Natural killer cell (primary cell): ENCODE measurements at regions not wholly inside any gene's neighbourhood (a gene's known extent, or its start where the extent isn't known, plus 50 kb on each side); places are given as distances from the start of the nearest gene placed in this dataset.
"Not testable (repeated sequence)": the region's sequence is repeated elsewhere in the genome, so short reads cannot be mapped to it uniquely, and the experiment has no call there.

Experiments used
- ATAC-seq, 3 donors: fragments of 150-1000 bp in 2 of 3; fragments of 200-7000 bp in 1 of 3; cut with Tn5 transposase; 1 replicate in 1 of 3; 2 replicates in 2 of 3; pipeline ENCODE4 v1.10.0; 2021; ENCODE audit warnings: mild to moderate bottlenecking in 2 of 3, moderate library complexity in 2 of 3
- DNase-seq, 2 donors: peaks; one replicate each; pipeline versions ENCODE4 v3.0.0 to v3.0.0-alpha.2; 2013 to 2021; ENCODE audit warnings: mixed read lengths in 1 of 2
- H3K27ac ChIP-seq: one replicate; pipeline ENCODE4 v1.5.1; 2013; ENCODE audit warnings: mild to moderate bottlenecking, low read length
- H3K27me3 ChIP-seq: one replicate; pipeline ENCODE4 v1.6.1; 2013; ENCODE audit warnings: low read length; ENCODE audit not compliant: control insufficient read depth, insufficient read depth
- H3K36me3 ChIP-seq: one replicate; pipeline ENCODE4 v1.6.1; 2013; ENCODE audit warnings: low read length; ENCODE audit not compliant: control insufficient read depth, insufficient read depth
- H3K4me1 ChIP-seq: one replicate; pipeline ENCODE4 v1.6.1; 2013; ENCODE audit warnings: low read length; ENCODE audit not compliant: control insufficient read depth, insufficient read depth
- H3K4me3 ChIP-seq: one replicate; pipeline ENCODE4 v1.5.1; 2013; ENCODE audit warnings: low read length
- H3K9me3 ChIP-seq: one replicate; pipeline ENCODE4 v1.6.1; 2013; ENCODE audit warnings: low read length; ENCODE audit not compliant: control insufficient read depth, insufficient read depth
- H3K27ac Mint-ChIP-seq, 2 donors: one replicate each; pipeline ENCODE4 v1.8.0; 2022; ENCODE audit warnings: mild to moderate bottlenecking in 2 of 2, mixed read lengths in 2 of 2, moderate library complexity in 1 of 2
- H3K27me3 Mint-ChIP-seq, 2 donors: one replicate each; pipeline ENCODE4 v1.8.0; 2022; ENCODE audit warnings: low read depth in 2 of 2, mixed read lengths in 2 of 2
- H3K36me3 Mint-ChIP-seq: one replicate; pipeline ENCODE4 v1.8.0; 2022; ENCODE audit warnings: mixed read lengths
- H3K4me1 Mint-ChIP-seq, 2 donors: one replicate each; pipeline ENCODE4 v1.8.0; 2022; ENCODE audit warnings: mixed read lengths in 2 of 2
- H3K4me3 Mint-ChIP-seq: one replicate; pipeline ENCODE4 v1.8.0; 2022; ENCODE audit warnings: mild to moderate bottlenecking, moderate library complexity, mixed read lengths
- H3K9me3 Mint-ChIP-seq, 2 donors: one replicate each; pipeline ENCODE4 v1.8.0; 2022; ENCODE audit warnings: mixed read lengths in 2 of 2
- CTCF ChIP-seq: fragments of 200-600 bp; IDR thresholded peaks from one replicate; pipeline ENCODE4 v1.8.0; 2022; ENCODE audit warnings: antibody characterized with exemption
- WGBS: methylation state at CpG from one replicate; pipeline ENCODE4 v1.1.7; 2013; ENCODE audit warnings: missing lambda C conversion rate; ENCODE audit not compliant: insufficient coverage; 5-methylcytosine and 5-hydroxymethylcytosine counted together
- intact Hi-C: fragments of 100-400 bp; cut with micrococcal nuclease; formaldehyde crosslinking; loops from one replicate; pipeline ENCODE4 v1.14.2; 2022

DNA sequence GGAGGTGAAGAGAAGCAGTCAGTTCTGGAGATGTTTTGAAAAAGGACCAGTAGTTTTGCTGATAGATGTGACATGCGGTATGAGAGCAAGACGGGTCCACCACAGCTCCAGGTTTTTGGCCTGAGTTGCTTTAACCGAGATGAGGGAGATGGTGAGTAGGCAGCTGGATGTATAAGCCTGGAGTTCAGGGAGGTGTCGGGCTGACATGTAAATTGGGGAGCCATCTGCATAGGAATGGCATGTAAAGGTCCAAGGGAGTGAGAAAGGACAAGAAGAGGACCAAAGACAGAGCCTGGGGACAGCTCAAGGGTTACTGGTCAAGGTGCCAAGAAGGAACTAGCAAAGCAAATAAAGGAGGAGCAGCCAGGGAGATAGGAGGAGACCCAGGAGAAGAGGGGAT is 503.7 kb downstream of the MATN1 start:
- no peak for DNase-seq
- no peak for ATAC-seq
- intact Hi-C loops, result no loop called here
- H3K4me1 Mint-ChIP-seq, result no peaks in the 10 kb centered on the region
- no peaks in the 10 kb centered on the region for H3K36me3 Mint-ChIP-seq
- TF ChIP-seq CTCF, result no peak
- H3K27me3 ChIP-seq, result no peaks in the 10 kb centered on the region
- H3K36me3 ChIP-seq, result no peaks in the 10 kb centered on the region
- H3K27me3 Mint-ChIP-seq, result peaks cover 13 to 20% of the 10 kb centered on the region in 2 donors
- no peak overlapping the region for H3K27ac ChIP-seq
- no peak overlapping the region for H3K4me3 Mint-ChIP-seq
- H3K4me1 ChIP-seq, result no peaks in the 10 kb centered on the region
- H3K4me3 ChIP-seq, result no peak overlapping the region
- no peaks in the 10 kb centered on the region for H3K9me3 ChIP-seq
- 84% methylated on average over 4 of the region's 4 CpGs for WGBS
- H3K9me3 Mint-ChIP-seq, result no peaks in the 10 kb centered on the region
- no peak overlapping the region for H3K27ac Mint-ChIP-seq

DNA sequence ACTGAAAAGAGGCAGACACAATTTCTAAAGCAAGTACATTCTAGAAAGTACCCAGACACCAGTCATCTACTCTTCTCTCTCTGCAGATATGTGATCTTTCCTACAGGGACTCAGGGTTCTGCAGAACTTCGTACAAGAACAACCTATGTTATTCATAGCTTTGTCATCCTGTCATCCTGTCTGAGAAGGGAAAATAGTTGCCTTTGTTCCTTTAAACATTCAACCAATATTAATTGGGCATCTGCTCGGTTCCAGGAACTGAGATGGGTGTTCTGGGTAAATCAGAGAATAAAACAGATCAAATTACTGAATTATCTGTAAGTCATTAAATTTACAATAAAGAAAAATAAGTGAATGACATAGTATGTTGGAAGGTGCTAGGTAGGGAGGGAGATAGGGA is 504.9 kb downstream of the MATN1 start:
- intact Hi-C loops, result no loop called here
- H3K9me3 ChIP-seq, result no peaks in the 10 kb centered on the region
- TF ChIP-seq CTCF, result no peak

DNA sequence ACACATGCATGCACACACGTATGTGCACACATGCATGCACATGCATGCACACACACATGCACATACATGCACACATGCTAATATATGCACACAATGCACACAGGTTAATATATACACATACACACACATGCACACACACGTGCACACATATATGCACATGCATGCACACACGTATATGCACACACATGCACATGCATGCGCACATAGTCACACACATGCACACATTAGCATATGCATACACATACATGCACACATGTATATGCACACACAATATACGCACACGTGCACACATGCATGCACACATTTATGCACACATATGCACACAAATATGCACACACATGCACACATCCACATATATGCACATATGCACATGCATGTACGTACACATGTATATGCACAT is 506.8 kb downstream of the MATN1 start:
- Mint-ChIP-seq H3K4me3 (no peak overlapping the region), H3K4me1 (no peaks in the 10 kb centered on the region), H3K27ac (no peak overlapping the region), H3K27me3 (peaks cover 13 to 17% of the 10 kb centered on the region in 2 donors), H3K36me3 (no peaks in the 10 kb centered on the region), H3K9me3 (no peaks in the 10 kb centered on the region)
- intact Hi-C loops, result no loop called here
- no peak for DNase-seq
- ATAC-seq, result no peak
- 97% methylated on average over 7 of the region's 7 CpGs for WGBS
- H3K9me3 ChIP-seq, result no peaks in the 10 kb centered on the region
- H3K4me3 ChIP-seq, result no peak overlapping the region
- H3K4me1 ChIP-seq, result no peaks in the 10 kb centered on the region
- no peak for TF ChIP-seq CTCF
- no peaks in the 10 kb centered on the region for H3K36me3 ChIP-seq
- H3K27ac ChIP-seq, result no peak overlapping the region
- H3K27me3 ChIP-seq, result no peaks in the 10 kb centered on the region

More for the DNA sequence above, 504.9 kb downstream of the MATN1 start:
- H3K4me3 ChIP-seq, result no peak overlapping the region
- H3K36me3 ChIP-seq, result no peaks in the 10 kb centered on the region
- Mint-ChIP-seq H3K9me3 (no peaks in the 10 kb centered on the region), H3K27me3 (peaks cover 13 to 20% of the 10 kb centered on the region in 2 donors), H3K4me1 (no peaks in the 10 kb centered on the region), H3K27ac (no peak overlapping the region), H3K36me3 (no peaks in the 10 kb centered on the region), H3K4me3 (no peak overlapping the region)
- H3K27me3 ChIP-seq, result no peaks in the 10 kb centered on the region
- no peak overlapping the region for H3K27ac ChIP-seq
- DNase-seq, result no peak
- H3K4me1 ChIP-seq, result no peaks in the 10 kb centered on the region
- no peak for ATAC-seq
- WGBS, result no CpG with 5 or more reads among the region's 2 CpGs

GRCh38 chr1:30213936-30214335 is 509.4 kb downstream of the MATN1 start:
- no peaks in the 10 kb centered on the region for H3K27me3 ChIP-seq
- H3K4me3 ChIP-seq, result no peak overlapping the region
- ATAC-seq, result no peak
- H3K4me1 Mint-ChIP-seq, result no peaks in the 10 kb centered on the region
- no peaks in the 10 kb centered on the region for H3K9me3 ChIP-seq
- H3K4me3 Mint-ChIP-seq, result no peak overlapping the region
- no peaks in the 10 kb centered on the region for H3K9me3 Mint-ChIP-seq
- no peak for TF ChIP-seq CTCF
- H3K27me3 Mint-ChIP-seq, result peaks cover 6 to 11% of the 10 kb centered on the region in 2 donors
- intact Hi-C loops, result no loop called here
- no peaks in the 10 kb centered on the region for H3K36me3 Mint-ChIP-seq
- H3K36me3 ChIP-seq, result no peaks in the 10 kb centered on the region
- H3K27ac Mint-ChIP-seq, result no peak overlapping the region
- no peak overlapping the region for H3K27ac ChIP-seq
- 91% methylated on average over 7 of the region's 7 CpGs for WGBS
- no peaks in the 10 kb centered on the region for H3K4me1 ChIP-seq
- DNase-seq, result no peak

GRCh38 chr1:30207962-30208361 is 515.4 kb downstream of the MATN1 start:
- not testable (repeated sequence) for H3K4me3 Mint-ChIP-seq, DNase-seq

GRCh38 chr1:30206631-30207030 is 516.8 kb downstream of the MATN1 start:
- H3K4me1 ChIP-seq, H3K27me3 ChIP-seq, intact Hi-C loops, H3K36me3 ChIP-seq, H3K4me3 ChIP-seq, H3K4me3 Mint-ChIP-seq, H3K4me1 Mint-ChIP-seq, H3K9me3 Mint-ChIP-seq, ATAC-seq, H3K27ac Mint-ChIP-seq, H3K27ac ChIP-seq, H3K9me3 ChIP-seq, DNase-seq, H3K36me3 Mint-ChIP-seq: not testable (repeated sequence)
- H3K27me3 Mint-ChIP-seq, result peaks cover 5 to 11% of the 10 kb centered on the region in 2 donors
- WGBS, result 97% methylated on average over 5 of the region's 5 CpGs

More at GRCh38 chr1:30207962-30208361, 515.4 kb downstream of the MATN1 start:
- H3K27ac ChIP-seq, H3K4me1 ChIP-seq, H3K4me3 ChIP-seq, H3K27me3 ChIP-seq, H3K27ac Mint-ChIP-seq, ATAC-seq, H3K36me3 Mint-ChIP-seq, H3K9me3 Mint-ChIP-seq, H3K9me3 ChIP-seq, H3K36me3 ChIP-seq, H3K4me1 Mint-ChIP-seq, intact Hi-C loops: not testable (repeated sequence)
- WGBS, result 88% methylated on average over 1 of the region's 1 CpG
- peaks cover 5 to 11% of the 10 kb centered on the region in 2 donors for H3K27me3 Mint-ChIP-seq
